GM23338 (cell line): ENCODE measurements at regions not wholly inside any gene's neighbourhood (a gene's known extent, or its start where the extent isn't known, plus 50 kb on each side); places are given as distances from the start of the nearest gene placed in this dataset.

ENCODE experiments used
- ATAC-seq: fragments of 200-7000 bp; cut with Tn5 transposase; 3 replicates; pipeline ENCODE4 v1.9.1; 2020
- DNase-seq: peaks from one replicate; pipeline ENCODE4 v3.0.0-alpha.2; 2015; ENCODE audit warnings: low spot score
- H2AFZ ChIP-seq: fragments of 200-600 bp; sonication (generic); 2 replicates; pipeline ENCODE4 v1.8.0; 2016; ENCODE audit warnings: antibody characterized with exemption, mild to moderate bottlenecking, moderate library complexity
- H3F3A ChIP-seq: fragments of 200-600 bp; sonication (generic); replicated peaks from 2 replicates; pipeline ENCODE4 v1.8.0; 2017; ENCODE audit warnings: antibody characterized with exemption, mixed run types, low read depth
- H3K27ac ChIP-seq: fragments of 200-600 bp; sonication (generic); 2 replicates; pipeline ENCODE4 v1.6.1; 2016; ENCODE audit warnings: low read depth
- H3K27me3 ChIP-seq: fragments of 200-600 bp; sonication (generic); 2 replicates; pipeline ENCODE4 v1.8.0; 2016; ENCODE audit warnings: mild to moderate bottlenecking, mixed run types, moderate library complexity; ENCODE audit not compliant: insufficient read depth
- H3K36me3 ChIP-seq: fragments of 200-600 bp; sonication (generic); 2 replicates; pipeline ENCODE4 v1.8.0; 2016; ENCODE audit warnings: mild to moderate bottlenecking; ENCODE audit not compliant: insufficient read depth
- H3K4me1 ChIP-seq: fragments of 200-600 bp; sonication (generic); 2 replicates; pipeline ENCODE4 v1.8.0; 2016; ENCODE audit warnings: mild to moderate bottlenecking, moderate library complexity; ENCODE audit not compliant: insufficient read depth
- H3K4me2 ChIP-seq: fragments of 200-600 bp; sonication (generic); 2 replicates; pipeline ENCODE4 v1.7.1; 2017; ENCODE audit warnings: mixed run types
- H3K4me3 ChIP-seq: fragments of 200-600 bp; sonication (generic); 2 replicates; pipeline ENCODE4 v1.6.1; 2016; ENCODE audit warnings: mixed run types
- H3K79me2 ChIP-seq: fragments of 200-600 bp; sonication (generic); replicated peaks from 2 replicates; pipeline ENCODE4 v1.8.0; 2017; ENCODE audit warnings: mild to moderate bottlenecking; ENCODE audit not compliant: insufficient read depth
- H3K9me2 ChIP-seq: fragments of 200-600 bp; sonication (generic); 2 replicates; pipeline ENCODE4 v1.8.0; 2017; ENCODE audit not compliant: insufficient read depth
- H4K20me1 ChIP-seq: fragments of 200-600 bp; sonication (generic); replicated peaks from 2 replicates; pipeline ENCODE4 v1.8.0; 2017; ENCODE audit warnings: mild to moderate bottlenecking; ENCODE audit not compliant: insufficient read depth
- H3K27ac Mint-ChIP-seq: 2 replicates; pipeline ENCODE4 v1.8.0; 2020; ENCODE audit warnings: inconsistent platforms, mild to moderate bottlenecking, moderate library complexity, mixed read lengths
- H3K27me3 Mint-ChIP-seq: 3 replicates; pipeline ENCODE4 v1.8.0; 2022; ENCODE audit warnings: low read depth, mild to moderate bottlenecking, moderate library complexity, mixed read lengths, inconsistent platforms; ENCODE audit not compliant: insufficient read depth, poor library complexity
- H3K36me3 Mint-ChIP-seq: 3 replicates; pipeline ENCODE4 v1.8.0; 2021; ENCODE audit warnings: low read depth, mild to moderate bottlenecking, inconsistent platforms, moderate library complexity, mixed read lengths
- H3K4me1 Mint-ChIP-seq: 3 replicates; pipeline ENCODE4 v1.8.0; 2020; ENCODE audit warnings: mild to moderate bottlenecking, inconsistent platforms, mixed read lengths
- H3K4me3 Mint-ChIP-seq: 3 replicates; pipeline ENCODE4 v1.8.0; 2021; ENCODE audit warnings: moderate library complexity, mild to moderate bottlenecking, inconsistent platforms, mixed read lengths
- H3K9me3 Mint-ChIP-seq: 3 replicates; pipeline ENCODE4 v1.8.0; 2020; ENCODE audit warnings: moderate library complexity, mild to moderate bottlenecking, inconsistent platforms, mixed read lengths
- CREB1 ChIP-seq: fragments of 250-450 bp; sonication (Bioruptor Pico); IDR thresholded peaks from 2 replicates; pipeline ENCODE4 v1.5.0; 2020; ENCODE audit warnings: low read depth, mild to moderate bottlenecking, moderate library complexity
- CTCF ChIP-seq, 2 experiments: fragments of 200-600 bp in 1 of 2; sonication (generic) in 1 of 2; conservative IDR thresholded peaks; 2 replicates each; pipeline versions ENCODE4 v1.5.1 to v1.6.1; 2016 to 2017; ENCODE audit warnings: antibody characterized with exemption in 2 of 2, low read depth in 2 of 2, mild to moderate bottlenecking in 2 of 2, moderate library complexity in 1 of 2
- EZH2 ChIP-seq: fragments of 200-600 bp; sonication (generic); IDR thresholded peaks from one replicate; pipeline ENCODE4 v1.8.0; 2017; ENCODE audit warnings: antibody characterized with exemption, mild to moderate bottlenecking, low read depth; ENCODE audit not compliant: unreplicated experiment
- EZH2phosphoT487 ChIP-seq: fragments of 200-600 bp; sonication (generic); IDR thresholded peaks from one replicate; pipeline ENCODE4 v1.8.1; 2018; ENCODE audit warnings: antibody characterized with exemption; ENCODE audit not compliant: unreplicated experiment
- JUNB ChIP-seq: IDR thresholded peaks from one replicate; pipeline ENCODE4 v1.6.1; 2016; ENCODE audit warnings: antibody characterized with exemption; ENCODE audit not compliant: unreplicated experiment
- NANOG ChIP-seq: IDR thresholded peaks from 2 replicates; pipeline ENCODE4 v1.6.1; 2016; ENCODE audit warnings: antibody characterized with exemption, borderline replicate concordance
- POLR2AphosphoS5 ChIP-seq: IDR thresholded peaks from 2 replicates; pipeline ENCODE4 v1.6.1; 2016; ENCODE audit warnings: antibody characterized with exemption, low read depth
- REST ChIP-seq: IDR thresholded peaks from one replicate; pipeline ENCODE4 v1.6.1; 2018; ENCODE audit warnings: antibody characterized with exemption; ENCODE audit not compliant: unreplicated experiment
- STAT1 ChIP-seq: IDR thresholded peaks from one replicate; pipeline ENCODE4 v1.6.1; 2016; ENCODE audit warnings: antibody characterized with exemption; ENCODE audit not compliant: unreplicated experiment
- ZNF114 ChIP-seq: fragments of 250-450 bp; sonication (Bioruptor Pico); IDR thresholded peaks from 2 replicates; pipeline ENCODE4 v1.5.0; 2020; ENCODE audit warnings: mild to moderate bottlenecking, moderate library complexity
- ZNF331 ChIP-seq: fragments of 250-450 bp; sonication (Bioruptor Pico); IDR thresholded peaks from 2 replicates; pipeline ENCODE4 v1.5.0; 2020; ENCODE audit warnings: low read depth, mild to moderate bottlenecking, moderate library complexity
- ZNF462 ChIP-seq: fragments of 250-450 bp; sonication (Bioruptor Pico); IDR thresholded peaks from 2 replicates; pipeline ENCODE4 v1.5.0; 2020; ENCODE audit warnings: mild to moderate bottlenecking, moderate library complexity

- TF ChIP-seq CTCF (conservative IDR thresholded peaks at IDR 0.05; ENCODE audit: low read depth in 2 of 2) (no peak), ZNF114 (CRISPR knock-in tag) (no peak)
These were observed 590.8 kb upstream of the ADGRB3 start (continued) for GRCh38 chr6:68044264-68044663.

DNA sequence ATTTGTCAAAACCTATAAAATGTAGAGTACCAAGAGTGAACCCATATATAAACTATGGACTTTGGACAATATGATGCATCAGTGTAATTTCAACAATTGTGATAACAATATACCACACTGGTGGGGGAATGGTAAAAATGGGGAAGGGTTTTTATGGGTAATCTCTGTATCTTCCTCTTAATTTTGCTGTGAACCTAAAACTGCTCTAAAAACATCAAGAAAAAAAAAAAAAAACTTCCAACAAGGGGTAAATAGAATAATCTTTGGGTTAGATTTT, 592.0 kb upstream of the ADGRB3 start:
- 0 out of 2 replicates have a peak overlapping the region, but pooled peaks have one; percentile 58 for H3K27ac Mint-ChIP-seq
- H3K4me1 Mint-ChIP-seq, result peaks cover 52% of the 10 kb centered on the region
- peaks cover 14% of the 10 kb centered on the region for H3K9me3 Mint-ChIP-seq
- H4K20me1 ChIP-seq, result no peaks in the 10 kb centered on the region
- H3K36me3 ChIP-seq, result no peaks in the 10 kb centered on the region
- DNase-seq (no peak), ATAC-seq (no peak)
- H3K27me3 Mint-ChIP-seq, result peaks cover 4% of the 10 kb centered on the region
- no peak overlapping the region for H3K27ac ChIP-seq
- peaks cover 26% of the 10 kb centered on the region for H3K36me3 Mint-ChIP-seq
- H3K4me3 Mint-ChIP-seq, result no peak overlapping the region
- H3K79me2 ChIP-seq, result no peaks in the 10 kb centered on the region
- peaks cover 37% of the 10 kb centered on the region for H3K4me1 ChIP-seq
- no peaks in the 10 kb centered on the region for H3K9me2 ChIP-seq
- H3F3A ChIP-seq, result no peaks in the 10 kb centered on the region
- no peak overlapping the region for H3K4me3 ChIP-seq
- no peaks in the 10 kb centered on the region for H3K27me3 ChIP-seq
- no peak overlapping the region for H2AFZ ChIP-seq
- H3K4me2 ChIP-seq, result no peak overlapping the region
- TF ChIP-seq ZNF114 (CRISPR knock-in tag) (no peak), STAT1 (no peak), ZNF331 (CRISPR knock-in tag) (no peak), CTCF (conservative IDR thresholded peaks at IDR 0.05; ENCODE audit: low read depth in 2 of 2) (no peak), POLR2AphosphoS5 (no peak), JUNB (no peak), REST (no peak), CREB1 (CRISPR knock-in tag) (no peak), EZH2phosphoT487 (no peak), NANOG (no peak), EZH2 (no peak), ZNF462 (no peak)
